ENCODE measurements at regions not wholly inside any gene's neighbourhood (a gene's known extent, or its start where the extent isn't known, plus 50 kb on each side); places are given as distances from the start of the nearest gene placed in this dataset.

DNA sequence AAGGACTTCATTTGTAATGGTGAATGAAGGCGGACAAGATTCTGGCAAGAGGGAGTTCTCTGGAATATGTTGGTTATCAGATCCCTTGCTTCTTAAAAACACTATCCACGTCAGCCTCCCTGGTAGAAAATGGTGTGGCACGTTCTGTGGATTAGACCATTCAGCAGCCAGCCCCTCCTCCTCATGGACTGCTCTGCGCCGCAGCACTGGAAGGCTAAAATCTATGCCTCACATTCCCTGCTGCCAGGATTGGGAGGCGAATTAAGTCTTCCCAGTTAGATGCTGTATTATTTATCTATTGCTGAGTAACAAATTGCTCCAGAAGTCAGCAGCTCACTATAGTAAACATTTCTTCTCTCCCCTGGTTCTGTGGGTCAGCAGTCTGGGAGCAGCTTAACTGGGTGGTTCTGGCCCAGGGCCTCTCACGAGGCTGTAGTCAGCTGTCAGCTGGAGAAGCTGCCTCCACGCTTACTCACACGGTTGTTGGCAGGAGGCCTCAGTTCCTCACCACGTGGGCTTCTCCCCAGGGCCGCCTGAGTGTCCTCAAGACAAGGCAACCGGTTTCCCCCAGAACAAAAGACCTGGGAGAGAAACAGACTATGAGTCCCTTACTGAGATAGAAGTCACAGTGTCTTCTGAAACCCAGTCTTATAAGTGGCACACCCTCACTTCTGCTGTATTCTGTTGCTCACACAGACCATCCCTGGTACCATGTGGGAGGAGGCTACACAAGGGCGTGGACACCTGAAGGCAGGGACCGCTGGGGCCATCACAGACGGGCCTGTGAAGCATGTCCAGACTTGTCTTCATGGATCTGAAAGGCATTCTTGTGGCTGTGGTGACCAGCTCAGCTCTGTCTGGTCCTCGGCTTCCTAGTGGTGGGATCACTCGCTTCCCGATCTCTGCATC lies 101.0 kb downstream of the NRN1 start:
- no peaks in the 10 kb centered on the region for H3K27me3 ChIP-seq
- no peaks in the 10 kb centered on the region for H3K9me3 ChIP-seq
- H3K36me3 ChIP-seq, result no peaks in the 10 kb centered on the region
- peak overlapping the region in 1 of 2 donors; percentile 30 for H3K4me3 ChIP-seq
- H3K4me1 ChIP-seq, result peaks cover 0 to 12% of the 10 kb centered on the region in 2 donors
- peak overlapping the region in 1 of 2 donors; percentile 53 for H3K27ac ChIP-seq
- TF ChIP-seq CTCF (IDR thresholded peaks at IDR 0.05), result no peak
- peak; percentile 53 to 90 for DNase-seq (ENCODE audit: low spot score in 2 of 2)
- intact Hi-C loops (cut with DNase I), result loop anchor here (2.0 to 5.0 kb wide), 3 partner anchors 35 to 233 kb away; no protein-coding TSS in a partner anchor

GRCh38 chr6:5904532-5904931 lies 102.2 kb downstream of the NRN1 start:
- intact Hi-C loops (cut with DNase I), result loop anchor here (2.0 kb wide), 1 partner anchor 36 kb away; no protein-coding TSS in a partner anchor
- DNase-seq (ENCODE audit: low spot score in 2 of 2), result no peak
- H3K4me3 ChIP-seq, result no peak overlapping the region
- H3K9me3 ChIP-seq, result no peaks in the 10 kb centered on the region
- H3K4me1 ChIP-seq, result peaks cover 0 to 12% of the 10 kb centered on the region in 2 donors
- no peaks in the 10 kb centered on the region for H3K27me3 ChIP-seq
- TF ChIP-seq CTCF (IDR thresholded peaks at IDR 0.05), result no peak
- no peaks in the 10 kb centered on the region for H3K36me3 ChIP-seq
- H3K27ac ChIP-seq, result no peak overlapping the region

DNA sequence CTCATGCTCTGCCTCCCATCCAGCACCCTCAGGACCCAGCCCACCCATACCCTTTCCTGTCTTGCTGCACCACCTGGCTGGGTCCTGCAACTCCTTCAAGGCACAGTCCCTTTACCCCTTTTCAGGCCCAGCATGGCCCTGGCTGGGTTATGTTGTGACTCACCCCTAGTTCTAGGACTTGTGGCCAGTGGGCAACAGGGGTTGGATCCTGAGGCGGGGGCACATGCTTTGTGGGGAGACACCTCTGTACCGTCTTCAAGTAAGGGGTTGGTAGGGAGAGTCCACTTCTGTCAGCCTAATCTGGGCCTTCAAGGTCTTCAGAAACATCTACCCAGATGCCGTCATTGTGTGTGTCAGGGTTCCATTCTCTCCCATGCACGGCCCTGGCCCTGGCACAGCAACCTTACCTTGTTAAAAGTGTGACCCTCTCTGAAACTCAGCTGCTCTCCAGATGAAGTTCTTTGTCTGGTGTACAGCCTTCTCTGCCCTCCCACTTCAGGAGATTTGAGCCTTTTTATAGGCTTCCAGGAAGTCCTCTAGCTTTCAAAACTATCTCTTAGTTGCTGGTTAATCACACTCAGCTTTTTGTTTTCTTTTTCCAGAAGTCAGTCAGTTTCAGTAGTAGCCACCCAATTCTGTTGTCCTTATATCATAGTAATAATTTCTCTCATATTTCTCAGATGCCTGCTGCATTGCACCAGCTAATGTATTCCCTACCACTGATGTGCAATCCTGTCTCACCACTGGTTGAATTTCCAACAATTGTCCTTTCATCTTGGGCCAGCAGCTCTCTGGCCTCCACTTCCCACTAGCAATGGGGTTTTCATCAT lies 107.3 kb downstream of the NRN1 start:
- DNase-seq (ENCODE audit: low spot score in 2 of 2), result no peak
- Histone ChIP-seq H3K27ac (no peak overlapping the region), H3K27me3 (no peaks in the 10 kb centered on the region), H3K4me1 (no peaks in the 10 kb centered on the region), H3K9me3 (no peaks in the 10 kb centered on the region), H3K36me3 (no peaks in the 10 kb centered on the region), H3K4me3 (no peak overlapping the region)
- no peak for TF ChIP-seq CTCF (IDR thresholded peaks at IDR 0.05)
- intact Hi-C loops (cut with DNase I), result no loop called here

GRCh38 chr6:5898563-5898962 lies 108.2 kb downstream of the NRN1 start:
- no peaks in the 10 kb centered on the region for H3K27me3 ChIP-seq
- DNase-seq (ENCODE audit: low spot score in 2 of 2), result no peak
- H3K4me3 ChIP-seq, result no peak overlapping the region
- H3K4me1 ChIP-seq, result no peaks in the 10 kb centered on the region
- no peaks in the 10 kb centered on the region for H3K36me3 ChIP-seq
- no peaks in the 10 kb centered on the region for H3K9me3 ChIP-seq
- TF ChIP-seq CTCF (IDR thresholded peaks at IDR 0.05), result no peak
- intact Hi-C loops (cut with DNase I), result no loop called here
- H3K27ac ChIP-seq, result no peak overlapping the region

DNA sequence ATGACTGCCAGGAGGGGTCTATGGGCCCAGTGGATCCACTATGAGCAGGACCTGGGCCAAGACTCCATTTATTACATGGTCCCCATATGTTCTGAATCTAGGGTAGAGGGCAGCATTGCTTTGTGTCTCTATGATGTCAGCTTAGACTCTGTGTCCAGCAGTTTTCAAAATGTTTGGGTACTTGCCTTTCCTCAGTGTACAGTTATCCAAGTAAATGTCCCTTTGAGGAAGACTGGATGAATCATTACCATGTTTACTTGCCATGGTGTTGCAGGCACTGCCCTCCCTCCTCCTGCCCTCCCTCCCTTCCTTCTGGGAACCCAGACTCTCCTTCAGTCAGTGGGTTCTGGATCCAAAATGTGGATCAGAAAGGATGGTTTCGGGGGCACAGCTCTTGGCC lies 108.6 kb downstream of the NRN1 start:
- H3K27me3 ChIP-seq, result no peaks in the 10 kb centered on the region
- no peak for DNase-seq (ENCODE audit: low spot score in 2 of 2)
- TF ChIP-seq CTCF (IDR thresholded peaks at IDR 0.05), result no peak
- H3K4me1 ChIP-seq, result no peaks in the 10 kb centered on the region
- H3K36me3 ChIP-seq, result no peaks in the 10 kb centered on the region
- no peak overlapping the region for H3K4me3 ChIP-seq
- H3K9me3 ChIP-seq, result no peaks in the 10 kb centered on the region
- no peak overlapping the region for H3K27ac ChIP-seq
- intact Hi-C loops (cut with DNase I), result no loop called here

All from ascending aorta (tissue), 2 donors.